ENCODE measurements at regions not wholly inside any gene's neighbourhood (a gene's known extent, or its start where the extent isn't known, plus 50 kb on each side); places are given as distances from the start of the nearest gene placed in this dataset.

DNA sequence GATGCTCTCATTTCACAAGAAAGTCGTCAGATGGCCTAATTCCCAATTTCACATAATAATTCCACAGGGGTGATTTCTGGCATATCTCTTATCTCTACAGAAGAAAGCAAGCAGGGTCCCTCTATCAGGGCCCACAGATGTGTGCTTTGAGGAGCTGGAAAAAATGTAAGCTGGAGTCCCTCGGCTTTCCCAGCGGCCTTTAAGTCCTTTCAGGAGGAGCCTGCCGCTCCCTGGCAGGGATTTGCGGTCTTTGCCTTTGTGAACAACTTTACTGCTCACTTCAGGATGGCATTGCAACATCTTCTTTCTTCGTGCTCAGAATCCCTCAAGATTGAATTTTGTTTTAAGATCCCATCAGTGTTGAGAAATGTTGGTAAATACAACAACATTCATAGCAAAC lies 83.0 kb downstream of the FZD10 start:
- TF ChIP-seq, protein P1, sequence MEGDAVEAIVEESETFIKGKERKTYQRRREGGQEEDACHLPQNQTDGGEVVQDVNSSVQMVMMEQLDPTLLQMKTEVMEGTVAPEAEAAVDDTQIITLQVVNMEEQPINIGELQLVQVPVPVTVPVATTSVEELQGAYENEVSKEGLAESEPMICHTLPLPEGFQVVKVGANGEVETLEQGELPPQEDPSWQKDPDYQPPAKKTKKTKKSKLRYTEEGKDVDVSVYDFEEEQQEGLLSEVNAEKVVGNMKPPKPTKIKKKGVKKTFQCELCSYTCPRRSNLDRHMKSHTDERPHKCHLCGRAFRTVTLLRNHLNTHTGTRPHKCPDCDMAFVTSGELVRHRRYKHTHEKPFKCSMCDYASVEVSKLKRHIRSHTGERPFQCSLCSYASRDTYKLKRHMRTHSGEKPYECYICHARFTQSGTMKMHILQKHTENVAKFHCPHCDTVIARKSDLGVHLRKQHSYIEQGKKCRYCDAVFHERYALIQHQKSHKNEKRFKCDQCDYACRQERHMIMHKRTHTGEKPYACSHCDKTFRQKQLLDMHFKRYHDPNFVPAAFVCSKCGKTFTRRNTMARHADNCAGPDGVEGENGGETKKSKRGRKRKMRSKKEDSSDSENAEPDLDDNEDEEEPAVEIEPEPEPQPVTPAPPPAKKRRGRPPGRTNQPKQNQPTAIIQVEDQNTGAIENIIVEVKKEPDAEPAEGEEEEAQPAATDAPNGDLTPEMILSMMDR (conservative IDR thresholded peaks at IDR 0.05): no peak
- no peak for TF ChIP-seq ZFX (IDR thresholded peaks at IDR 0.05)

Data from C4-2B (cell line).